Stromal cell of bone marrow (primary cell): ENCODE measurements at regions not wholly inside any gene's neighbourhood (a gene's known extent, or its start where the extent isn't known, plus 50 kb on each side); places are given as distances from the start of the nearest gene placed in this dataset.

Experiments
- DNase-seq: peaks from one replicate; pipeline ENCODE4 v3.0.0-alpha.2; 2012; ENCODE audit warnings: low read depth

DNA sequence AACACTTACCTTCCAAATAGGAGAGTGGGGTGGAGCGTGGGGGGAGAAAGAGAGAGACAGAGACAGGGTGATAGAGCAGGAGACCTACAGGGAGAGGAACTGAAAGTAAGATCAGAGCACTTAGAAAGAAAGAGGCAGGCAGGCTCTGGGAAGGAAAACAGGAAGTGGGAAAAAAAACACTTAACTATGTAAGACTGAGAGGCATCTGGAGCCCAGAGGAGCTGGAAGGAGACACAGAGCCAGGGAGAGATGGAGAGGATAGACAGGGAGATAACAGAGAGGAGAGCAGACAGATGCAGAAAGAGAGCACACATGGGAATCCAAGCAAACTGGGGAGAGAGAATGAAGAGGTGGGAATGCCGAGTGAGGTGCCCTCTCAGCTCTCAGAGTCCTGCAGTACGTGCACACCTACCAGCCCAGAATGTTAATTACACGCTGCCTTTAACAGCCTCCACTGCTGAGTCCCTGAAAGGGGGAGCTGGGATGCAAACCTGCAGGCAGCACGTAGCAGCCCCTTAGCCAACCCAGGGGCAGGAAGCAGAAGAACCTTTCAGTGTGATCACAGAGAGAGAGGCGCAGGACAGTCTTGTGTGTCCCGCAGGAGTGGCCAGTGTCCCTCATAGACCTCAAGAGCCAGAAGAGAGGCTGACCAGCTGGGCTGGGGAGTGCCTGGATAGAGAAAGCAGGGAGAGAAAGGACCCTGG, 132.7 kb upstream of the LRFN2 start:
- peak; percentile 28 for DNase-seq

DNA sequence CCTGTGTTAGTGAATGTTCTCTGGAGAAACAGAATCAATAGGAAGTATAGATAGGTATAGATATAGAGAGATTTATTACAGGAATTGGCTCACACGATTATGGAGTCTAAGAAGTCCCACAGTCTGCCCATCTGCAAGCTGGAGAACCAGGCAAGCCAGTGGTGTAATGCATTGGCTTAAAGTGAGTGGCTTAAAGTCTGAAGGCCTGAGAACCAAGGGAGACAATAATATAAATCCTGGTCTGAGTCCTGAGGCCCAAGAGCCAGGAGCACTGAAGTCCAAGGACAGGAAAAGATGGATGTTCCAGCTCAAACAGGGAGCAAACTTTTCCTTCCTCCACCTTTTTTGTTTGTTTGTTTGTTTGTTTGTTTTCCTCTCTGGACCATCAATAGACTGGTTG, 131.2 kb upstream of the LRFN2 start:
- no peak for DNase-seq

DNA sequence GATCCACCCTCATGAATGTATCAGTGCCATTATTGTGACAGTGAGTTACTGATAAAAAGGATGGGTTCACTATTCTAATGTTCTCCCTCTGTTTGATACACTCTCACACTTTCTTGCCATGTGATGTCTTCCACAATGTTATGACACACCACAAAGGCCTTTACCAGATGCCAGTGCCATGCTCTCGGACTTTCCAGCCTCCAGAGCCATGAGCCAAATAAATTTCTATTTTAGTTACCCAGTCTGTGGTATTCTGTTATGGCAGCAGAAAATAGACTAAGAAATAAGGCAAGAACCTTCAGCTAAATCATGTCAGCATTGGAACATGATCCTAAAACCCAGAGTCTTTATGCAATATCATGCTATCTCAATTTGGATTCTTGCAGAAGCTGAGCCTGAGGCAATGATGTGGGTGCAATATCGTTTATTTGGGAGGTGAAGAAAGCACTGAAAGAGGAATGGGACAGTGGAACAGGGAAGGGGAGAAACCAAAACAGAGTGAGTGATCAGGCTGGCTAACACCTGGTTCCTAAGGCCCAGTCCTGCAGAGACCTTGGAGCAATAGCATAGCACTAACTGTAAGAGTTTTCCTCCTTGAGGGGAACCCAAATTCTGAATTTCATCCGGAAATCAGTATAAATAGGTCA, 130.4 kb upstream of the LRFN2 start:
- DNase-seq = no peak

DNA sequence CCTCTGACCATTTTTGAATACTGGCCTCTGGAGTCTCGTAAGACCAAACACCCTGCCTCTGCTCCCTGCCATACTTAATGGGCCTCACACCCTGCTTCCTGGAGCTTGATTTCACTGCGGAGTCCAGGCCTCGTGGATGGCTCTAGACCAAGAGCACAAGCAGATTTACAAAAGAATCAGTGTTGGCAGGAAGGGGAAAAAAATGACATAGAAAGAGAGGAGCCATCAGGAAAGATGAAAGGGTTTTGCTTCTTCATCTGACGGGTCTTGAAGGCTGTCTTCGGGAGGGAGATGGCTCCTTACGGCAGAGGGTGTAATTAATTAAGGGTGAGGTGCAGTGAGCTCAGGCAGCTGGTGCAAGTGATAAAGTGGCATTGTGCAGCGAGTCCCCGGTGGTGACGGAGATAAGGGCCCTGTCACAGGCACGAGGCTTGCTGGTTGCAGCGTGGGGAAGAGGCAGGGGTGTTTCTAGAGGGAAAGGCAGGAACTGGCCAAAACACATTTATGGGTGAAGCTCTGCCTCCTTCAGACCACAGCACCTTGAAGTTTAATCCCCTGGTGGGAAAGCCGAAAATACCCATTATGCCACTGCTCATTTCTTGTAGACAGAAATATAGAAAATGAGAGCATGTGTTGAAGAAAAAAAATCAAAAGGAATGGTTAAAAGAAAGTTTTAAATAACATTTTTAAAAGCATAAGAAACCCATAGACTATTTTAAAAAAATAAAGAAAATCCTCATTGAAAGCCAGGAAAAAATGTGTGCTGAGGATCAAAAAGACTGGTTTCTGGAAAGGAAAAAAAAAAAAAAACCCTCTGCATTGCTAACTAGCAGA, 128.6 kb upstream of the LRFN2 start:
- no peak for DNase-seq

DNA sequence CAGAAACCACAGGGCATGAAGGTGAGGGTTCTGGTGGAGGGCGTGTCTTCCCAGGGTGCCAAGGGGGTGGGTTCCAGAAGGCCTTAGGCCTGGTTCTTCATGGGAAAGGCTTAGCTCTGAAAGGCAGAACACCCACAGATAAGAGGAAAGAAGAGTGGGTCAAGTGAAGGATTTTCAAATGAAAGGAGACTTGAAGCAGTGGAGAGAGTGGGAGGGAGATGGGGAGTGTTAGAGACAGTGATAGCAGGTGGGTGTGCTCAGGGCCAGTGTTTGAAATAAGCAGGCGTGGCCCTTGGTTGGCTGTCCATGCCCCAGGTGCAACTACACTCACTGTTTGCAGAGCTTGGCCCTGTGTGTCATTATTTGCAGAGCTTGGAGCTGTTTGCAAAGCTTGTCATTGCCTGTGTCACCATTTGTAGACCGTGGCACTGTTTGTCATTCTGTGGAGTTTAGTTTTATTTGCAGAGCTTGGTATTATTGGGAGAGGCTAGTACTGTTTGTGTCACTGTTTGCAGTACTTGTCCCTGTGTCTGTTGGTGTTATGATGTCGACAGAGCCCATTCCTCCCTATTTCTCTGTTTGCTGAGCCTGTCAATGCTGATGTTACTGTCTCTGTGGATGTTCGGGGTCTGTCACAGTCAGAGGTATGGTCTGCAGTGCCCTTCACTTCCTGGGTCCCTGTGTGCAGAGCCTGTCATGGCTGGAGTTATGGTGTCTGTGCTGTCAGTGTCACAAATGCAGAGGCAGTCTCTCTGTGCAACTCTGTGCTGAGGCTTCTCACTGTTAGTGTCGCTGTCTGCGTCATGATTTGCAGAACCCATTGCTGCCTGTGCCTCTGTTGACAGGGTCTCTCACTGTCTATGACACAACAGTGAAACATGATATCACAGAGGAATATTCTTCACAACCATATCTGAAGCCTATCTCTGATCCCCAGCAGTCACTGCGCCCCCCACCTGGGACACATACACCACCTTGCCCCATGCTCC, 127.7 kb upstream of the LRFN2 start:
- no peak for DNase-seq

DNA sequence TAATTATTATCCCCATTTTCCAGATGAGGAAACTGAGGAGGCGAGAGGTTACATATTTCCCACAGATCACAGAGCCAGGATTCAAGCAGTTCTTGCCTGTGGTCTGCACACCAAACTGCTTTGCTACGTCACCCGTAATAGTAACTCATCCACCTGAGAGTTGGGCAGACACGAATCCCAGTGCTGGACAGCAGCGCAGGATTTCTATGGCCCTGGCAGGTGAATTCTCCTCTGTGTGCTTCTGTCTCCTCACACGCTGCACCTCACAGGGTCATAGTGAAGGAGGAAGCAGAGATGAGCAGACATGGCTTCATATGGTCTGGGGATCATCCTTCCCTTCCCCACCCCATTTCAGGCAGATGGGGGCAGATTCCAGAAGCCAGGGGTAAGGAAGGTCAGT, 127.0 kb upstream of the LRFN2 start:
- DNase-seq = no peak

DNA sequence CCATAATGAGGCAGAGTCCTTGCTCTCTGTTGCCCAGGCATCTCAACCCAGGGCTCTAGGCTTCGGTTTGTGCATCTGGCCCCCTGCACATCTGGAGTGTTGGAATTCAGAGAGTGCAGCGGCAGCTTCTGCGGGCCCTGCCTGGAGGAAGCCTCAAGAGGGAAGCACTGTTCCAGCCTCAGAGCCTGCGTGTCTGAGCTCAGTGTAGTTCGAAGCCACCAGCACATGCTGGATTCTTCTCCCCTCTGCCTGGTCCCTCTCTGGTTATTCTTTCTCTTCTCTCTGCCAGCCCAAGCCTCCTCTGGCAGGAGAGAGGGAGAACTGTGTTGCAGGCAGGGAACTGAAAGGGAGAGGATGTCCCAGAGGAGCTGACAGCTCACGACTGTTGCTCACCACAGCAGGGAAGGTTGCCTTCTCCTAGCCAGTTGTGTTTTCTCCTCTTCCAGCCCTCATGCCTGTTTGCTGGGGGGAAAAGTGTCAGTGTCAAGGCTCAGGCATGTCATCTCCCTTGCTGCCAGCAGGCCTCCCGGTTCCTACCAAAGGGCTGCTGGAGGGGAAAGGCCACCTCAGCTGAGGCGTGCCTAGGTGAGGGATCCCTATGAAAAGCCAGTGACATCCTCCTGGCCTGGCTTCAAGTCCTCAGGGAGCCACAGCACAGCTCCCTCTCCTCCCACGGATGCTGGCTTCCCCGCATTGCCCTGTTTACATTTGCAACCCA, 126.0 kb upstream of the LRFN2 start:
- DNase-seq = peak; percentile 19

DNA sequence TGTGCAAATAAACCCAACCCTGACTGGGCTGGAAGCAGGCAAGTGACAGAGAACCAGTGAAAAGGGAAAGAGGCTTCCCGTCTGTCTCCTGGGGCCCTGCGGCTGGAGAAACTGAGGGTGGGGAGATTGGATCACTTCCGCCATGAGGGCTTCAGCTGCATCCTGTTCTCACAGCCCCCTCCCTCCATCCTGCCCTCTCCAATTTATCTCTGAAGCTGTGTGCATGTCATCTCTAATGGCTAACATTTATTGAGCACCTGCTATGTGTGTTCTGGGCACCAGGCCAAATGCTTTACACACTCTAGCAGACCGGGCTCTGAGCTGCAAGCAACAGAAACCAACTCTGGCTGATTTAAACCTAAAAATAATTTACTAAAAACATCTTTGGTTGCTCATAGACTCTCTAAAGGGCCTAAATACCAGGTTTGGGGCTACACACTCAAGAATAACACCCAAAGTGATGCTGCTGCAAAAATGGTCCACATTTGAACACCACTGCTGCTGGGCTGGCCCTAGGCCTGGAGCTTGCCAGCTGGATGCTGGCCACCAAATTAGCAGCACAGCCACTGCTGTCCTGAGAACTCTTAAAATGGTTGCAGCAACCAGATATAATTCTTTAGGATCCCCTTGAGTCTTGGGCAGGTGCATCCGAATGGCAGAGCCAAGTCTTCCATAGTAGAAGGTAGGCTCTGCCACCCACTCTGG, 123.6 kb upstream of the LRFN2 start:
- DNase-seq = no peak

DNA sequence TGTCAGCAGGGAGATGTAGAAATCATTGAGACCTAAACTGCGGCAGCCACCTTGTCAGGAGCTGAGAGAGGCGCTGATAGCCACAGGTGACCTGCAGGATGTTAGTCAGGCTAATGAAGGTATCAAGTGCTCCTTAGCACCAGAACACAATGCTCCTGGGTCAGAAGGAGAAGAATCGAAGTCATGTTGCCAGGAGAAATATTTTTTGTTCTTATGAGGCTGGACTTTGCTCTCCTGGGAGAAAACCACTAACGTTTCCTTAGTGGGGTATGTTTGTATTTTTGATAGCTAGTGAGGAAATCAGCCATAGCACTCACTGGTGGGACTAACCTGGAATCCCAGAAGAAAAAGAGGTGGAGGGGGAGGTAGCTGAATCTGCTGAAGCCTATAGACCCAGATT, 120.9 kb upstream of the LRFN2 start:
- DNase-seq = no peak

DNA sequence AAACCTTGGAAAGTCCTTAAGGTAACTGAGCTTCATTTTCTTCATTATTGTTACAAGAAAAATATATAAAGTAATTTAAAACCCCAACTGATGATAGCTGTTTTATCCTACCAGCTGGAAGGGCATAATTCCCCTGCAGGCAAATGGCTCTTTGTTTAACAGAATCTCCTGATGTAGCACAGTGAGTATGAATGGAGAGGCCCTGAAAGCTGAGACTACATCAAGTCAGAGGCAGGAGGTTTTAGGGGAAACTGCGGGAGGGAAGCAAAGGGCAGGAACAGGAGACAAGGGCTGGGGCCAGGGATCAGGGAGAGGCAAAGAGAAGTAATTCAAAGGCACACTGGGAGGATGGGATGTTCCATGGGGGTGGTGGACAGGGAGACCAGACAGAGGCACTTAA, 119.0 kb upstream of the LRFN2 start:
- no peak for DNase-seq

DNA sequence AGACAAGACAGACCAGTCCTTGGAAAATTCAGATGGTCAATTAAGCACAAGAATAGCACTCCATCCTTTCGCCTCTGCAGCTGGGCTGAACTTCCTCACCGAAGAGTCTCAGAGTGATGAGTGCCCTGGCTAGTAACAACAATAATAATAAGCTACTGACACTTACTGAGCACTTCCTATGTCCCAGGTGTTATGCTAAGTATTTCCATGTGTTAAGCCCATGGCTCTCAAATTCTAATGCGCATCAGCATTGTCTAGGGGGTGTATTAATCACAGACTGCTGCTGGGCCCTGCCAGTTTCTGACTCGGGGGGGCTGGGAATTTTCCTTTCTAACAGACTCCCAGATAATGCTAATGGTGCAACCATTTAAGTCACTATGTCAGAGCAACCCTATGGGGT, 118.2 kb upstream of the LRFN2 start:
- no peak for DNase-seq

DNA sequence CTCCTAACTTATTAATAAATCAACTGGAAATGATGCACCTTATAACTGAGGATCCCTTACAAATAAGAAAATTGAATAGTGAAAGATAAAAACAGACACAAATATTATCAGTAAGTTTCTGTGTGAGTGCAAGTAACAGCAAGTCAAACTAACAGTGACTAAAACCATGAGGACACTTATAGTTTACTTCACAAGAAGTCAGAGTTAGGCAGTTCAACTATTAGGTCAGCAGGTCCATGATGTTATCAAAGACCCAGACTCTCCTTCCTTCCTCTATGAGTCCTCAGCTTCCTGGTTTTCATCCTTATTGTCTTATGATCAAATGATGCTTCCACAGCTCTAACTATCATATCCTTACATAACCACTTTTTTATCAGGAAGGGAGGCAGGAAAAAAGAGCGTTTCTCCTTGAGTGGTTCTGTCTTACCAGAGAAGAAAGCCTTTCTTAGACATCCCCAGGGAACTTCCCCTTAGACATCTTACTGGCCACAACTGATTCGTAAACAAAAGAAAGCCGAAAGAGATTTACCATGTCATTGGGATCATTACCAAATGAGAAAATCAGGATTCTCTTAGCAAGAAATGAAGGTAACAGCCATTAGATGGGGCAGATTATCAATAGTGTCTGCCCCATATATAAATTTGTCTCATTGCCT, 114.3 kb upstream of the LRFN2 start:
- DNase-seq = no peak

DNA sequence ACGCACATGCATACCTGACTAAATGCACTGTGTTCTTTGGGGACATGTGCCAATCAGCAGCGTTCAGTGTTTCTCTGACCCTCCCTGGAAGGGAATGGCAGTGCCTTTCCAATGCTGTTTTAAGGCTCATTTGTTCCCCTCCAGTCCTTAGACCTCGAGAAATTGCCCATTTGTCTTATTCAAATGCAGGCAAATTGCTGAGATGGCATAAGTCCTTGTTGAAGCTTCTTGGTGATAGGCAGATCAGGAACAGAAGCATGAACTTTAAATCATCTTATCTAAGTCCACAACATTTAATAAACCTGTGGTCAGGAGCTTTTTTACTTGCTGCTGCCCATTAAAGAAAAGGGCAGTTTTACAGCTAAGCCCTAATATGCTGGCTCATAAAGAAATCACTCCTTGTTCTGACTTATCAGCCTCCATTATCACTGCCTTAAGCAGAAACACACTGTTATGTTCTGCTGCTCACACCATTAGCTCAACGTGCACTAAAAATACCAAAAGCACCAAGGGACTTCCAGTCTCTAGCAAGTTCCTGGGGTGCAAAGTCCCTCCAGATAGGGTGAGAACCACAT, 112.9 kb upstream of the LRFN2 start:
- DNase-seq = no peak

DNA sequence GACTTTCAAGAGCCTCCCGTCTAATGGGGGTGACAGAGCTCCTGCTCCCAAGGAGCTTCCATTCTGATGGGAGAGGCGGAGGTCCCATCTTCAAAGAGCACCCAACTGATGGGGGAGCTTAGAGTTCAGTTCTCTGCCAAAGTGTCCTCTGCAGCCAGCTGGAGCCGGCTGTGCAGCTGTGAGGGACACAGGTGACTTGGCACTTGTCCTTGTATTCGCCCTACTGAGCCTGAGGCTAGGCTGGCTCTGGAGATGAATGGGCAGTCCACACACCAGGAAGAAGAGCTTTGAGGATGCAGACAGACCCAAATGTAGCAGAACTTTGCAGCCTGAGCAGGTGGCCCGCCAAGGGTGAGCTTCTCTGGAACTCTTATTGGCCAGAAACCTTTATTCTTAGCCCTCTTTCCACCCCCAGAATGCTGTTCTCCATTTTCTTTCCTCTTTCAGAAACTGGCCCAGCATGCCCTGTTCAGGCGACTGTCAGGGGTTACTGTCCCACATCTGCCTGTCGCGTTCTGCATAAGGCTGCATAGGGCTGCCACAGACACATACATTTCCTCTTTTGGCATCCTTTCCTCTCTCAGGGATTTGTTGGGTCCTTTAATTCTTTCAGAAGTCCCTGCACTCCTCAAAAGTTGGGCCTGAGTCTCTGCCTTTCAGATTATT, 108.7 kb upstream of the LRFN2 start:
- DNase-seq = no peak

DNA sequence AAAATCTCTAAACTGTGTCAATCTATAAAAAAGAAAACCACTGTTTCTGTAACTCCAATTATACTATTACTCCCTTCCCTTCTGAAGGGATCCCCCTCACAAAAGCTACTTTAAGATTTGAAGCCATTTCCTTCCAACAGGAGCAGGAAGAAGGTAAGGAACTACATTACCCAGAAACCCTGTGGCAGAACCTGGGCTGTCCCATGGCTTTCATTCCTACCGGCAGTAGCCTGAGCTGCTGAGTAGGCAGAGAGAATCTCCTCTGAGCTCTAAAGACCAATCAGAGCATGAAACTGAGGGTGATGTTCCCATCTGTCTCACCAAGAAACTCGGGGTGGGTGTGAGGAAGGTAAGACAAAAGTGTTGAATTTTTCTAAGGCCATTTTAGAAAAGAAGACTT, 108.0 kb upstream of the LRFN2 start:
- DNase-seq = no peak

DNA sequence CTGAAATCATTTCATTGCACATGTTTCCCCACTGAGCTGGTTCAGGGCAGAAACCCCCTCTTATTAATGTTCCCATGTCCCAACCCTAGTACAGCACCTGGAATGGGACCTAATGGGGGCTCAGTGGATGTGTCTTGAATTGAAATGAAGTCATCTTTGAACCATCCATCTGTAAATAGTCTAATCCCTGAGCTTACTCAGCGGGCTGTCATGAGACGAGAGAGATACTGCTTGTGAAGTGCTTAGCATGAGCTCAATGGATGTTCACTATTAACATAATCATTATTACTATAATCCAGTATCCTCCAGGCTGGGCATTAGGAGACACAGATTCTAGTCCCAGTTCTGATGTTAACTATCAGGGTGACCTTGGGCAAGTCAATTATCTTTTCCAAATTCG, 106.6 kb upstream of the LRFN2 start:
- no peak for DNase-seq

DNA sequence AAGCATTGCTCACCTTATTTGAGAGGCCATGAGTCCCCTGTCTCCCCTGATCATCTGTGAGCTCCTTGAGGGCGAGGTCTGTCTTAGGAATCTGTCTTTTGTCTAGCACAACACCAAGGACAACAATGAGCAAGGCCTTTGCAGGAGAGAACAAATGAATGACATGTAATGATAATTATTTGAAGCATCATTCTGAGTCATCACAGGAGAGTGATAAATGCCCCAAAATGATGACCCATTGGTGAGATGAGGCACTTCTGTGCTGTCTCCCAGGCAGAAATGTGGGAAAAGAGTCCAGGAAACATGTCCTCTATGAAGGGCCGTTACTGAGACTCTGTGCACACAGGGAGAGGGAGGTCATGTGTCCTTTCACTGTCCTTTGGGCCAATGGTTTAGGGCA, 105.2 kb upstream of the LRFN2 start:
- no peak for DNase-seq

DNA sequence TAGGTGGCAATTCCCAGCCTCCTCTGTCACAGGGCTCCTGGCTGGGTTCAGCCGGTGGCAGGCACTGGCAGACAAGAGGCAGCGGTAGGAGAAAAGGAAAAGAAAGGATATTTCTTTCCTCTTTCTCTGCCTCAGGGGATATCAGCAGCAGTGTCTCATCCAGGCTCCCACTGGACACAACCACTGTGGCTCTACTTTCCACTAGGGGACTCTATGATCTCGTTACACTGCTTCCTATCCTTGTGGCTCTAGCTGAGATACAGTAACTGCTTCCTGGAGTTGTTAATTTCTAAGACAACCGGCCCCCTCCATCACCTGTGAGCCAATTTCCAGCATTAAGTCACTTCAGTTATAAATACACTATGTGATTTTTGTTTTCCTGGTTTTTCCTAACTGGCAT, 102.0 kb upstream of the LRFN2 start:
- no peak for DNase-seq

DNA sequence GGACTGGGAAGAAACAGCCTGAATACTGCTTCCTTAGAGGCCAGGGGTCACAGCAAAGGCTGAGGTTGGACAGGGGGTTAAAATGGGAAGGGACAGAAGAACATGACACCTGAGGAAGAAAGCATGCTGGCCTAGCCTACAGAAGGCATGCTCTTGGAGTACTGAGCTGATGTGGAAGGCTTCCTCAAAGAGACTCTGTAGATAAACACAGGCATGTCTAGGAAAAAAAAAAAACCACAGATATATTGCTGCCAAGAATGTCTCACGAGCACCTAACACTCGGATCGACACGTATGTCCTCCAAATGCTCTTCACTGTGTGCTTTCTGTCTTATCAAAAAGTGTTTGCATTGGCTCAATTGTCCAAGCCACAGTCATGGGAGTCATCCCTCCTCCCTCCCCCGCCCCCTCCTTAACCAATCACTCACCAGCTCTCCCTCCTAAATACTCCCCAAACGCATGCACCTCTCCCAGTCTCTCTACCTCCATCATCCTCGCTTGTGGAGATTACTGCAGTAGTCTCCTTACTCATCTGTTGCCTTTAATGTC, 101.1 kb upstream of the LRFN2 start:
- no peak for DNase-seq
